HepG2 (cell line): ENCODE measurements at regions not wholly inside any gene's neighbourhood (a gene's known extent, or its start where the extent isn't known, plus 50 kb on each side); places are given as distances from the start of the nearest gene placed in this dataset.

ENCODE experiments used
- ATAC-seq: fragments of 200-7000 bp; cut with Tn5 transposase; 3 replicates; pipeline ENCODE4 v1.9.1; 2020; ENCODE audit warnings: mild to moderate bottlenecking, moderate library complexity
- BruUV-seq: library from RNA; stranded (reverse); fragments of 400-500 nt; replicated peaks from 2 replicates; lab custom pipeline; 2021; lab: Mats Ljungman, UMichigan
- CTCF ChIA-PET: fragments of 300-600 bp; formaldehyde crosslinking; extraction: SDS; loops from one replicate; lab custom pipeline; 2021; ENCODE audit warnings: low total read pairs, inconsistent platforms, low intra/inter-chr PET ratio; lab: Yijun Ruan, JAX
- POLR2A ChIA-PET: fragments of 350-600 bp; sonication (Branson Sonifier 250); formaldehyde crosslinking; loops from one replicate; lab custom pipeline; 2020; ENCODE audit warnings: antibody characterized with exemption, inconsistent platforms; lab: Yijun Ruan, JAX
- DNase-seq: peaks from one replicate; pipeline ENCODE4 v3.0.0-alpha.2; 2015; ENCODE audit warnings: low spot score
- FAIRE-seq: peaks from 3 replicates; lab custom pipeline; 2011; peaks lifted over from hg19 to GRCh38; lab: Jason Lieb, UNC
- H2AFZ ChIP-seq: one replicate; pipeline ENCODE4 v1.6.1; 2011; ENCODE audit warnings: low read length, inconsistent platforms
- H3K27ac ChIP-seq: fragments of 300-600 bp; 3 replicates; pipeline ENCODE4 v1.8.0; 2011; ENCODE audit warnings: mixed run types, mild to moderate bottlenecking, mixed read lengths, low read length, inconsistent platforms; ENCODE audit not compliant: insufficient read depth; ENCODE audit errors: extremely low read length
- H3K27me3 ChIP-seq, 2 experiments: fragments of 200-600 bp in 1 of 2; 2 replicates in 1 of 2; 3 replicates in 1 of 2; pipeline versions ENCODE4 v1.6.0 to v1.8.0; 2011; ENCODE audit warnings: low read length in 2 of 2, mild to moderate bottlenecking in 2 of 2, moderate library complexity in 2 of 2, inconsistent platforms in 1 of 2; ENCODE audit not compliant: insufficient read depth in 2 of 2, control insufficient read depth in 1 of 2
- H3K36me3 ChIP-seq, 2 experiments: fragments of 200-600 bp in 1 of 2; replicated peaks in 1 of 2; 2 replicates in 1 of 2; 3 replicates in 1 of 2; pipeline versions ENCODE4 v1.5.1 to v1.8.0; 2011; ENCODE audit warnings: low read length in 2 of 2, inconsistent platforms in 1 of 2; ENCODE audit not compliant: insufficient read depth in 2 of 2, control insufficient read depth in 1 of 2
- H3K4me1 ChIP-seq: 2 replicates; pipeline ENCODE4 v1.5.1; 2012; ENCODE audit warnings: low read length, inconsistent platforms; ENCODE audit not compliant: insufficient read depth
- H3K4me2 ChIP-seq: 2 replicates; pipeline ENCODE4 v1.6.0; 2011; ENCODE audit warnings: low read depth, low read length, inconsistent platforms
- H3K4me3 ChIP-seq, 3 experiments: fragments of 200-600 bp in 1 of 3; sonication (generic), shearing (Covaris generic) in 1 of 3; replicated peaks in 1 of 3; 2 replicates each; pipeline ENCODE4 v1.5.1; 2011 to 2016; ENCODE audit warnings: low read length in 3 of 3, inconsistent platforms in 2 of 3, low read depth in 2 of 3, mild to moderate bottlenecking in 2 of 3, control low read depth in 1 of 3, mixed read lengths in 1 of 3; ENCODE audit not compliant: insufficient read depth in 1 of 3
- H3K79me2 ChIP-seq: one replicate; pipeline ENCODE4 v1.6.1; 2011; ENCODE audit warnings: low read length, inconsistent platforms; ENCODE audit not compliant: insufficient read depth
- H3K9ac ChIP-seq: 2 replicates; pipeline ENCODE4 v1.6.0; 2011; ENCODE audit warnings: mild to moderate bottlenecking, low read depth, low read length, inconsistent platforms; ENCODE audit not compliant: insufficient read depth
- H3K9me3 ChIP-seq: 2 replicates; pipeline ENCODE4 v1.5.1; 2012; ENCODE audit warnings: mild to moderate bottlenecking, low read length
- H4K20me1 ChIP-seq: 2 replicates; pipeline ENCODE4 v1.6.0; 2011; ENCODE audit warnings: inconsistent platforms, mild to moderate bottlenecking, low read length, moderate library complexity; ENCODE audit not compliant: insufficient read depth
- AHR ChIP-seq: IDR thresholded peaks from 2 replicates; pipeline ENCODE4 v1.6.1; 2018; ENCODE audit warnings: missing genetic modification reagents, missing compliant biosample characterization
- ARNTL ChIP-seq: sonication (generic); formaldehyde crosslinking; IDR thresholded peaks from 2 replicates; pipeline ENCODE4 v1.4.0; 2020; ENCODE audit warnings: mild to moderate bottlenecking, missing genetic modification reagents
- CBFB ChIP-seq: sonication (generic); formaldehyde crosslinking; IDR thresholded peaks from 2 replicates; pipeline ENCODE4 v1.4.0; 2020; ENCODE audit warnings: missing genetic modification reagents
- HNRNPK ChIP-seq: fragments of 200-400 bp; formaldehyde crosslinking; IDR thresholded peaks from 2 replicates; pipeline ENCODE4 v1.6.1; 2018; ENCODE audit warnings: low read length, low read depth, moderate library complexity, mild to moderate bottlenecking; ENCODE audit not compliant: poor library complexity, severe bottlenecking
- JUND ChIP-seq: sonication (generic); formaldehyde crosslinking; IDR thresholded peaks from 2 replicates; pipeline ENCODE4 v1.8.0; 2022; ENCODE audit warnings: mild to moderate bottlenecking, missing genetic modification reagents
- WIZ ChIP-seq: sonication (generic); formaldehyde crosslinking; IDR thresholded peaks from 2 replicates; pipeline ENCODE4 v1.5.1; 2020; ENCODE audit warnings: mild to moderate bottlenecking, missing genetic modification reagents
- ZMYM4 ChIP-seq: sonication (generic); formaldehyde crosslinking; IDR thresholded peaks from 2 replicates; pipeline ENCODE4 v1.8.1; 2023; ENCODE audit warnings: mild to moderate bottlenecking, missing genetic modification reagents
- ZNF253 ChIP-seq: sonication (generic); formaldehyde crosslinking; IDR thresholded peaks from 2 replicates; pipeline ENCODE4 v1.8.0; 2022; ENCODE audit warnings: mild to moderate bottlenecking, missing genetic modification reagents, borderline replicate concordance
- ZNF841 ChIP-seq: sonication (generic); formaldehyde crosslinking; IDR thresholded peaks from 2 replicates; pipeline ENCODE4 v1.8.1; 2023; ENCODE audit warnings: missing genetic modification reagents, borderline replicate concordance
- WGBS: methylation state at CpG from one replicate; pipeline ENCODE4 v1.1.6; 2017; ENCODE audit warnings: low lambda C conversion rate; 5-methylcytosine and 5-hydroxymethylcytosine counted together
- in situ Hi-C: cut with HindIII; loops from 2 replicates; pipeline ENCODE4 v1.10.0; 2017; ENCODE audit warnings: low pct_unique_long_range_greater_than_20kb; ENCODE audit not compliant: extremely low pct_ligation_motif_present
- intact Hi-C: fragments of 100-400 bp; cut with micrococcal nuclease; formaldehyde crosslinking; loops from one replicate; pipeline ENCODE4 v1.10.0; 2022; ENCODE audit not compliant: unreplicated experiment
- TF ChIP-seq, protein P1 (sequence below): sonication (generic); formaldehyde crosslinking; IDR thresholded peaks from 2 replicates; pipeline ENCODE4 v1.4.0; 2020; ENCODE audit warnings: missing genetic modification reagents, borderline replicate concordance
- TF ChIP-seq, protein P2 (sequence below): sonication (generic); formaldehyde crosslinking; IDR thresholded peaks from 2 replicates; pipeline ENCODE4 v1.5.1; 2020; ENCODE audit warnings: missing genetic modification reagents, mild to moderate bottlenecking, borderline replicate concordance
- TF ChIP-seq, protein P3 (sequence below): sonication (generic); formaldehyde crosslinking; IDR thresholded peaks from 2 replicates; pipeline ENCODE4 v1.8.0; 2022; ENCODE audit warnings: mild to moderate bottlenecking, missing genetic modification reagents
- TF ChIP-seq, protein P4 (sequence below): sonication (generic); formaldehyde crosslinking; IDR thresholded peaks from 2 replicates; pipeline ENCODE4 v1.4.0; 2020; ENCODE audit warnings: mild to moderate bottlenecking, low read depth, missing genetic modification reagents

DNA sequence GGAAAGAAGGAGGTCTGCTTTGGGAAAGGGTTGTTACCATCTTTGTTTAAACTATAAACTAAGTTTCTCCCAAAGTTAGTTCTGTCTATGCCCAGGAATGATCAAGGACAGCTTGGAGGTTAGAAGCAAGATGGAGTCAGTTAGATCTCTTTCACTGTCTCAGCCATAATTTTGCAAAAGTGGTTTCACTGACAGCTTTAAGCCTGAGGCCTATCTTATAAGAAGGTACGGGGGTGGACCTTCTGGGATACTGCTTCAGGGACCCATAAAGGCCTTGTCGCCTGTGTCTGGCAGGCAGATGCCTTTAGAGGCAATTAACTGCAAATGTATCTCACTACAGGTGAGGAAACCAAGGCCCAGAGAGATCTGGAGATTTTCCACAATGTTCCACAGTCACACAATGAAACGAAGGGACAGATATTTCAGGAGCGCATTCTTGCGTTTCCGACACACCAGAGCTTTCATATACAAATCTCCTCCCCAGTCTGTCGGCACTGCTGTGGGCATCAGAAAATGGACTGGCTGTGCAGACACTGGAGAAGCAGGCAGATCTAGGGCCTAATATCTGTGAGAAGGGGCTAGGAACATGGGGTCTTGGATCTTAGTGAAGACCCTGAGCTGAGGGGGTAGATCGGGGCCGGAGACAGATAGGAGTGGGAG lies 169.5 kb upstream of the SMAD3 start:
- H3K9me3 ChIP-seq: no peaks in the 10 kb centered on the region
- H4K20me1 ChIP-seq: no peaks in the 10 kb centered on the region
- CTCF ChIA-PET: no interaction called here
- H3K27ac ChIP-seq: no peak overlapping the region
- FAIRE-seq (no peak), ATAC-seq (no peak), DNase-seq (no peak)
- in situ Hi-C loops (no loop called here), intact Hi-C loops (no loop called here)
- no peak overlapping the region for H3K4me2 ChIP-seq
- POLR2A ChIA-PET: interaction anchor here (0.6 kb wide), 1 partner anchor 956 kb away, joined by 3 read pairs; no protein-coding TSS in a partner anchor
- TF ChIP-seq, protein P1, sequence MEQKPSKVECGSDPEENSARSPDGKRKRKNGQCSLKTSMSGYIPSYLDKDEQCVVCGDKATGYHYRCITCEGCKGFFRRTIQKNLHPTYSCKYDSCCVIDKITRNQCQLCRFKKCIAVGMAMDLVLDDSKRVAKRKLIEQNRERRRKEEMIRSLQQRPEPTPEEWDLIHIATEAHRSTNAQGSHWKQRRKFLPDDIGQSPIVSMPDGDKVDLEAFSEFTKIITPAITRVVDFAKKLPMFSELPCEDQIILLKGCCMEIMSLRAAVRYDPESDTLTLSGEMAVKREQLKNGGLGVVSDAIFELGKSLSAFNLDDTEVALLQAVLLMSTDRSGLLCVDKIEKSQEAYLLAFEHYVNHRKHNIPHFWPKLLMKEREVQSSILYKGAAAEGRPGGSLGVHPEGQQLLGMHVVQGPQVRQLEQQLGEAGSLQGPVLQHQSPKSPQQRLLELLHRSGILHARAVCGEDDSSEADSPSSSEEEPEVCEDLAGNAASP (CRISPR knock-in tag): no peak
- TF ChIP-seq ZMYM4 (CRISPR knock-in tag): no peak
- no peak for TF ChIP-seq ZNF253 (CRISPR knock-in tag)
- TF ChIP-seq, protein P2, sequence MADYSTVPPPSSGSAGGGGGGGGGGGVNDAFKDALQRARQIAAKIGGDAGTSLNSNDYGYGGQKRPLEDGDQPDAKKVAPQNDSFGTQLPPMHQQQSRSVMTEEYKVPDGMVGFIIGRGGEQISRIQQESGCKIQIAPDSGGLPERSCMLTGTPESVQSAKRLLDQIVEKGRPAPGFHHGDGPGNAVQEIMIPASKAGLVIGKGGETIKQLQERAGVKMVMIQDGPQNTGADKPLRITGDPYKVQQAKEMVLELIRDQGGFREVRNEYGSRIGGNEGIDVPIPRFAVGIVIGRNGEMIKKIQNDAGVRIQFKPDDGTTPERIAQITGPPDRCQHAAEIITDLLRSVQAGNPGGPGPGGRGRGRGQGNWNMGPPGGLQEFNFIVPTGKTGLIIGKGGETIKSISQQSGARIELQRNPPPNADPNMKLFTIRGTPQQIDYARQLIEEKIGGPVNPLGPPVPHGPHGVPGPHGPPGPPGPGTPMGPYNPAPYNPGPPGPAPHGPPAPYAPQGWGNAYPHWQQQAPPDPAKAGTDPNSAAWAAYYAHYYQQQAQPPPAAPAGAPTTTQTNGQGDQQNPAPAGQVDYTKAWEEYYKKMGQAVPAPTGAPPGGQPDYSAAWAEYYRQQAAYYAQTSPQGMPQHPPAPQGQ: no peak
- no peak for TF ChIP-seq HNRNPK
- TF ChIP-seq ARNTL (CRISPR knock-in tag): no peak
- no peak for TF ChIP-seq AHR (CRISPR knock-in tag)
- TF ChIP-seq CBFB (CRISPR knock-in tag): no peak
- TF ChIP-seq WIZ: no peak
- TF ChIP-seq JUND (CRISPR knock-in tag): no peak
- no peak for TF ChIP-seq ZNF841 (CRISPR knock-in tag)
- TF ChIP-seq, protein P3, sequence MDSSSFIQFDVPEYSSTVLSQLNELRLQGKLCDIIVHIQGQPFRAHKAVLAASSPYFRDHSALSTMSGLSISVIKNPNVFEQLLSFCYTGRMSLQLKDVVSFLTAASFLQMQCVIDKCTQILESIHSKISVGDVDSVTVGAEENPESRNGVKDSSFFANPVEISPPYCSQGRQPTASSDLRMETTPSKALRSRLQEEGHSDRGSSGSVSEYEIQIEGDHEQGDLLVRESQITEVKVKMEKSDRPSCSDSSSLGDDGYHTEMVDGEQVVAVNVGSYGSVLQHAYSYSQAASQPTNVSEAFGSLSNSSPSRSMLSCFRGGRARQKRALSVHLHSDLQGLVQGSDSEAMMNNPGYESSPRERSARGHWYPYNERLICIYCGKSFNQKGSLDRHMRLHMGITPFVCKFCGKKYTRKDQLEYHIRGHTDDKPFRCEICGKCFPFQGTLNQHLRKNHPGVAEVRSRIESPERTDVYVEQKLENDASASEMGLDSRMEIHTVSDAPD (CRISPR knock-in tag): no peak
- TF ChIP-seq, protein P4, sequence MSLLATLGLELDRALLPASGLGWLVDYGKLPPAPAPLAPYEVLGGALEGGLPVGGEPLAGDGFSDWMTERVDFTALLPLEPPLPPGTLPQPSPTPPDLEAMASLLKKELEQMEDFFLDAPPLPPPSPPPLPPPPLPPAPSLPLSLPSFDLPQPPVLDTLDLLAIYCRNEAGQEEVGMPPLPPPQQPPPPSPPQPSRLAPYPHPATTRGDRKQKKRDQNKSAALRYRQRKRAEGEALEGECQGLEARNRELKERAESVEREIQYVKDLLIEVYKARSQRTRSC (CRISPR knock-in tag): no peak
- BruUV-seq: no TSS peak
- no peak overlapping the region for H2AFZ ChIP-seq
- H3K4me3 ChIP-seq: no peak overlapping the region
- peaks cover 0 to 16% of the 10 kb centered on the region in 2 experiments; a peak in 1 of 5 replicates for H3K27me3 ChIP-seq
- no peak overlapping the region for H3K9ac ChIP-seq
- H3K36me3 ChIP-seq: no peaks in the 10 kb centered on the region
- 61% methylated on average over 9 of the region's 9 CpGs for WGBS
- H3K79me2 ChIP-seq: no peaks in the 10 kb centered on the region
- H3K4me1 ChIP-seq: 0 out of 2 replicates have a peak, but pooled peaks cover 10% of the 10 kb centered on the region
